GM18861 (cell line): ENCODE measurements at regions not wholly inside any gene's neighbourhood (a gene's known extent, or its start where the extent isn't known, plus 50 kb on each side); places are given as distances from the start of the nearest gene placed in this dataset.
"Not testable (repeated sequence)": the region's sequence is repeated elsewhere in the genome, so short reads cannot be mapped to it uniquely, and the experiment has no call there.

Source experiments
- ATAC-seq: cut with Tn5 transposase; IDR thresholded peaks from one replicate; pipeline ENCODE4 v1.9.1; 2021; ENCODE audit not compliant: unreplicated experiment

- no peak for ATAC-seq
Observed at GRCh38 chr6:25112322-25112773, 166.8 kb upstream of the CARMIL1 start.

GRCh38 chr6:25113436-25113835, 165.7 kb upstream of the CARMIL1 start:
- ATAC-seq = no peak

GRCh38 chr6:25118038-25118437, 161.1 kb upstream of the CARMIL1 start:
- no peak for ATAC-seq

- ATAC-seq = no peak
Observed at GRCh38 chr6:25121186-25121585, 158.0 kb upstream of the CARMIL1 start.

- no peak for ATAC-seq
Observed at GRCh38 chr6:25122001-25122400, 157.2 kb upstream of the CARMIL1 start.

- ATAC-seq = no peak
Observed at GRCh38 chr6:25122622-25123237, 156.4 kb upstream of the CARMIL1 start.

- no peak for ATAC-seq
Observed at GRCh38 chr6:25124216-25124715, 154.9 kb upstream of the CARMIL1 start.

GRCh38 chr6:25125736-25126135, 153.4 kb upstream of the CARMIL1 start:
- no peak for ATAC-seq

- no peak for ATAC-seq
Observed at GRCh38 chr6:25127076-25127837, 151.9 kb upstream of the CARMIL1 start.

GRCh38 chr6:25130518-25130917, 148.7 kb upstream of the CARMIL1 start:
- no peak for ATAC-seq

GRCh38 chr6:25132934-25133333, 146.2 kb upstream of the CARMIL1 start:
- no peak for ATAC-seq

- ATAC-seq = no peak
Observed at GRCh38 chr6:25133568-25133967, 145.6 kb upstream of the CARMIL1 start.

GRCh38 chr6:25136854-25137253, 142.3 kb upstream of the CARMIL1 start:
- no peak for ATAC-seq

GRCh38 chr6:25137480-25137879, 141.7 kb upstream of the CARMIL1 start:
- ATAC-seq = no peak

- no peak for ATAC-seq
Observed at GRCh38 chr6:25137916-25138232, 141.3 kb upstream of the CARMIL1 start.

GRCh38 chr6:25138233-25138933, 140.8 kb upstream of the CARMIL1 start:
- ATAC-seq = peak; percentile 81

- no peak for ATAC-seq
Observed at GRCh38 chr6:25138934-25139415, 140.2 kb upstream of the CARMIL1 start.

- not testable (repeated sequence) for ATAC-seq
Observed at GRCh38 chr6:25139608-25140007, 139.6 kb upstream of the CARMIL1 start.

- no peak for ATAC-seq
Observed at GRCh38 chr6:25142506-25142905, 136.7 kb upstream of the CARMIL1 start.

GRCh38 chr6:25144919-25145318, 134.3 kb upstream of the CARMIL1 start:
- ATAC-seq = no peak

- ATAC-seq = peak; percentile 97
Observed at GRCh38 chr6:25147223-25147622, 132.0 kb upstream of the CARMIL1 start.

GRCh38 chr6:25150031-25150430, 129.1 kb upstream of the CARMIL1 start:
- no peak for ATAC-seq
